DND-41 (cell line): ENCODE measurements at regions not wholly inside any gene's neighbourhood (a gene's known extent, or its start where the extent isn't known, plus 50 kb on each side); places are given as distances from the start of the nearest gene placed in this dataset.

Source experiments
- EZH2 ChIP-seq: IDR thresholded peaks from 3 replicates; pipeline ENCODE4 v1.6.1; 2012; ENCODE audit warnings: borderline replicate concordance, low read depth, mild to moderate bottlenecking, moderate library complexity, low read length, inconsistent platforms; ENCODE audit not compliant: severe bottlenecking
- TF ChIP-seq, protein P1 (sequence below): IDR thresholded peaks from 2 replicates; pipeline ENCODE4 v1.5.1; 2012; ENCODE audit warnings: borderline replicate concordance, low read length, moderate library complexity, mild to moderate bottlenecking; ENCODE audit not compliant: poor library complexity, severe bottlenecking; ENCODE audit errors: extremely low read depth

DNA sequence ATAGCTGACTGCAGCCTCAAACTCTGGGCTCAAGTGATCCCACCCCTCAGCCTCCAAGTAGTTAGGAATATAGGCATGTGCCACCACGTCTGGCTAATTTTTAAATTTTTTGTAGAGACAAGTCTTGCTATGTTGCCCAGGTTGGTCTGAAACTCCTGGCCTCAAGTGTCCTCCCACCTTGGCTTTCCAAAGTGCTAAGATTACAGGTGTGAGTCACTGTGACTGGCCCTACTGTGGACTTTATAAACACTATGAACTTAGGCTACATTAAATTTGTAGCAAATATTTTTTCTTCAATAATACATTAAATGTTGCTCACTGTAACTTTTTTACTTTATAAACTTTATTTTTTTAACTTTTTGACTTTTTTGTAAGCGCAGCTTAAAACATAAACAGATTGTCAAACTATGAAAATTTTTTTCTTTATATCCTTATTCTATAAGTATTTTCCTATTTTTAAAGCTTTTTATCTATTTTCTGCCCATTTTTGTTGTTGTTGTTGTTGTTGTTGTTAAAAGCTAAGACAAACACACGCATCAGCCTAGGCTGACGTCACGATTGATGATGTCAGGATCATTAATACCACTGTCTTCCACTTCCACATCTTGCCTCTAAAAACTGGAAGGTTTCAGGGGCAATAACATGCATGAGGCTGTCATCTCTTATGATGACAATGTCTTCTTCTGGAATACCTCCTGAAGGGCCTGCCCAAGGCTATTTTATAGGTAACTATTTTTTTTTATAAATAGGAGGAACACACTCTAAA lies 204.2 kb downstream of the KLF5 start:
- TF ChIP-seq, protein P1, sequence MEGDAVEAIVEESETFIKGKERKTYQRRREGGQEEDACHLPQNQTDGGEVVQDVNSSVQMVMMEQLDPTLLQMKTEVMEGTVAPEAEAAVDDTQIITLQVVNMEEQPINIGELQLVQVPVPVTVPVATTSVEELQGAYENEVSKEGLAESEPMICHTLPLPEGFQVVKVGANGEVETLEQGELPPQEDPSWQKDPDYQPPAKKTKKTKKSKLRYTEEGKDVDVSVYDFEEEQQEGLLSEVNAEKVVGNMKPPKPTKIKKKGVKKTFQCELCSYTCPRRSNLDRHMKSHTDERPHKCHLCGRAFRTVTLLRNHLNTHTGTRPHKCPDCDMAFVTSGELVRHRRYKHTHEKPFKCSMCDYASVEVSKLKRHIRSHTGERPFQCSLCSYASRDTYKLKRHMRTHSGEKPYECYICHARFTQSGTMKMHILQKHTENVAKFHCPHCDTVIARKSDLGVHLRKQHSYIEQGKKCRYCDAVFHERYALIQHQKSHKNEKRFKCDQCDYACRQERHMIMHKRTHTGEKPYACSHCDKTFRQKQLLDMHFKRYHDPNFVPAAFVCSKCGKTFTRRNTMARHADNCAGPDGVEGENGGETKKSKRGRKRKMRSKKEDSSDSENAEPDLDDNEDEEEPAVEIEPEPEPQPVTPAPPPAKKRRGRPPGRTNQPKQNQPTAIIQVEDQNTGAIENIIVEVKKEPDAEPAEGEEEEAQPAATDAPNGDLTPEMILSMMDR, result no peak
- TF ChIP-seq EZH2, result no peak
